BJ (cell line): ENCODE measurements at regions not wholly inside any gene's neighbourhood (a gene's known extent, or its start where the extent isn't known, plus 50 kb on each side); places are given as distances from the start of the nearest gene placed in this dataset.

Experiments used
- CTCF ChIA-PET: fragments of 350-600 bp; formaldehyde crosslinking; extraction: SDS; loops from one replicate; lab custom pipeline; 2021; ENCODE audit warnings: antibody characterized with exemption, inconsistent platforms; lab: Yijun Ruan, JAX
- POLR2A ChIA-PET: fragments of 300-600 bp; sonication (Branson Sonifier 250); formaldehyde crosslinking; extraction: SDS; loops from one replicate; lab custom pipeline; 2021; ENCODE audit warnings: antibody characterized with exemption; lab: Charles Lee
- DNase-seq: peaks from one replicate; pipeline ENCODE4 v3.0.0-alpha.2; 2011; ENCODE audit warnings: low read depth
- H3K27me3 ChIP-seq: 2 replicates; pipeline ENCODE4 v1.6.0; 2011; ENCODE audit warnings: low read length; ENCODE audit not compliant: control insufficient read depth, insufficient read depth
- H3K36me3 ChIP-seq: 2 replicates; pipeline ENCODE4 v1.5.1; 2011; ENCODE audit warnings: low read length; ENCODE audit not compliant: control insufficient read depth, insufficient read depth
- H3K4me3 ChIP-seq: 2 replicates; pipeline ENCODE4 v1.5.1; 2011; ENCODE audit warnings: low read depth, mild to moderate bottlenecking, control low read depth, low read length
- TF ChIP-seq, protein P1 (sequence below): IDR thresholded peaks from 2 replicates; pipeline ENCODE4 v1.5.1; 2011; ENCODE audit warnings: low read depth, mild to moderate bottlenecking, control low read depth, inconsistent platforms, low read length, moderate library complexity; ENCODE audit not compliant: insufficient read depth

DNA sequence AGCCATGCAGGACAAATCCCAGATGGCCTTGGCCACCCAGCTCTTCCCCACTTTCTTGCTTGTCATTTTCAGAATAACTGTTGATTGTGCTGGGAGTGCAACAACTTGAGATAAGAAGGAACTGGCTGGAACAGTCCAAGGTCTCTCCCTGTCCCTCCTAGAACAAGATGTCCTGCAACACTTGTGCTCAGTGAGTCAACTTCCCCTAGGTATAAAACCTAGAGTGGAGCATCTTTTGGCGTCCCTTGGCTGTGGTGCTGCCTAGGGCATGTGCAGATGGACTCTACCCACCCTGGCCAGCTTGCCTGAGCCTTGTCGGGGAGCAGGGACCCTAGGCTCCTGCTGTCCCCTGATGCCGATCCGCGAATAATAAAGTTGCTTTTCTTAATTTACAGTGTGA, 50.7 kb upstream of the SLC22A11 start:
- ChIA-PET CTCF (no interaction called here), POLR2A (no interaction called here)
- Histone ChIP-seq H3K4me3 (no peak overlapping the region), H3K27me3 (peaks cover 2% of the 10 kb centered on the region; the same call in 1 of the 2 replicates), H3K36me3 (no peaks in the 10 kb centered on the region)
- TF ChIP-seq, protein P1, sequence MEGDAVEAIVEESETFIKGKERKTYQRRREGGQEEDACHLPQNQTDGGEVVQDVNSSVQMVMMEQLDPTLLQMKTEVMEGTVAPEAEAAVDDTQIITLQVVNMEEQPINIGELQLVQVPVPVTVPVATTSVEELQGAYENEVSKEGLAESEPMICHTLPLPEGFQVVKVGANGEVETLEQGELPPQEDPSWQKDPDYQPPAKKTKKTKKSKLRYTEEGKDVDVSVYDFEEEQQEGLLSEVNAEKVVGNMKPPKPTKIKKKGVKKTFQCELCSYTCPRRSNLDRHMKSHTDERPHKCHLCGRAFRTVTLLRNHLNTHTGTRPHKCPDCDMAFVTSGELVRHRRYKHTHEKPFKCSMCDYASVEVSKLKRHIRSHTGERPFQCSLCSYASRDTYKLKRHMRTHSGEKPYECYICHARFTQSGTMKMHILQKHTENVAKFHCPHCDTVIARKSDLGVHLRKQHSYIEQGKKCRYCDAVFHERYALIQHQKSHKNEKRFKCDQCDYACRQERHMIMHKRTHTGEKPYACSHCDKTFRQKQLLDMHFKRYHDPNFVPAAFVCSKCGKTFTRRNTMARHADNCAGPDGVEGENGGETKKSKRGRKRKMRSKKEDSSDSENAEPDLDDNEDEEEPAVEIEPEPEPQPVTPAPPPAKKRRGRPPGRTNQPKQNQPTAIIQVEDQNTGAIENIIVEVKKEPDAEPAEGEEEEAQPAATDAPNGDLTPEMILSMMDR, result no peak
- DNase-seq, result no peak
